CD4-positive, alpha-beta T cell (primary cell): ENCODE measurements at regions not wholly inside any gene's neighbourhood (a gene's known extent, or its start where the extent isn't known, plus 50 kb on each side); places are given as distances from the start of the nearest gene placed in this dataset.

ENCODE experiments used
- ATAC-seq: fragments of 200-7000 bp; cut with Tn5 transposase; one replicate; pipeline ENCODE4 v1.10.0; 2022; ENCODE audit warnings: mild to moderate bottlenecking; ENCODE audit not compliant: poor library complexity
- CTCF ChIA-PET: fragments of 350-600 bp; sonication (Branson Sonifier 250); formaldehyde crosslinking; loops from one replicate; lab custom pipeline; 2021; ENCODE audit warnings: antibody characterized with exemption, inconsistent platforms; lab: Charles Lee
- POLR2A ChIA-PET: fragments of 350-600 bp; sonication (Branson Sonifier 250); formaldehyde crosslinking; loops from one replicate; lab custom pipeline; 2021; ENCODE audit warnings: antibody characterized with exemption, inconsistent platforms; lab: Charles Lee
- DNase-seq, 14 experiments: peaks; one replicate each; pipeline ENCODE4 v3.0.0-alpha.2; 2013 to 2020; ENCODE audit warnings: mixed read lengths in 2 of 14
- H3K27ac ChIP-seq, 2 donors: one replicate each; pipeline versions ENCODE4 v1.5.1 to v1.7.0; 2013; ENCODE audit warnings: low read length in 2 of 2, low read depth in 1 of 2, mild to moderate bottlenecking in 1 of 2
- H3K27me3 ChIP-seq, 2 experiments: 1 replicate in 1 of 2; 2 replicates in 1 of 2; pipeline versions ENCODE4 v1.6.1 to v1.7.0; 2013; ENCODE audit warnings: low read length in 2 of 2, control low read depth in 1 of 2, mild to moderate bottlenecking in 1 of 2, moderate library complexity in 1 of 2; ENCODE audit not compliant: insufficient read depth in 2 of 2, control insufficient read depth in 1 of 2
- H3K36me3 ChIP-seq: one replicate; pipeline ENCODE4 v1.6.1; 2013; ENCODE audit warnings: low read length, control low read depth; ENCODE audit not compliant: insufficient read depth
- H3K4me1 ChIP-seq: one replicate; pipeline ENCODE4 v1.6.1; 2013; ENCODE audit warnings: low read length, control low read depth; ENCODE audit not compliant: insufficient read depth
- H3K4me3 ChIP-seq: one replicate; pipeline ENCODE4 v1.5.1; 2013; ENCODE audit warnings: mild to moderate bottlenecking, low read length, moderate library complexity
- H3K9me3 ChIP-seq, 2 experiments: 1 replicate in 1 of 2; 2 replicates in 1 of 2; pipeline versions ENCODE4 v1.6.1 to v1.7.0; 2013; ENCODE audit warnings: low read length in 2 of 2, mild to moderate bottlenecking in 2 of 2, control low read depth in 1 of 2, moderate library complexity in 1 of 2; ENCODE audit not compliant: control insufficient read depth in 1 of 2, insufficient read depth in 1 of 2
- H3K27ac Mint-ChIP-seq: one replicate; pipeline ENCODE4 v1.8.0; 2020; ENCODE audit warnings: mixed read lengths
- H3K27me3 Mint-ChIP-seq: one replicate; pipeline ENCODE4 v1.8.0; 2021; ENCODE audit warnings: mixed read lengths
- H3K36me3 Mint-ChIP-seq: one replicate; pipeline ENCODE4 v1.8.0; 2021; ENCODE audit warnings: low read depth, mixed read lengths
- H3K4me1 Mint-ChIP-seq: one replicate; pipeline ENCODE4 v1.8.0; 2021; ENCODE audit warnings: low read depth, mixed read lengths
- H3K4me3 Mint-ChIP-seq: one replicate; pipeline ENCODE4 v1.8.0; 2020; ENCODE audit warnings: mild to moderate bottlenecking, mixed read lengths
- H3K9me3 Mint-ChIP-seq: one replicate; pipeline ENCODE4 v1.8.0; 2020; ENCODE audit warnings: mixed read lengths
- intact Hi-C, 2 experiments: fragments of 100-400 bp; cut with DNase I in 1 of 2; cut with micrococcal nuclease in 1 of 2; formaldehyde crosslinking; loops; one replicate each; pipeline versions ENCODE4 v1.15.1 to v1.9.0; 2023 to 2025; cut with DNase I, micrococcal nuclease
- TF ChIP-seq, protein P1 (sequence below): fragments of 200-600 bp; IDR thresholded peaks from one replicate; pipeline ENCODE4 v1.8.0; 2022; ENCODE audit warnings: antibody characterized with exemption, mild to moderate bottlenecking

DNA sequence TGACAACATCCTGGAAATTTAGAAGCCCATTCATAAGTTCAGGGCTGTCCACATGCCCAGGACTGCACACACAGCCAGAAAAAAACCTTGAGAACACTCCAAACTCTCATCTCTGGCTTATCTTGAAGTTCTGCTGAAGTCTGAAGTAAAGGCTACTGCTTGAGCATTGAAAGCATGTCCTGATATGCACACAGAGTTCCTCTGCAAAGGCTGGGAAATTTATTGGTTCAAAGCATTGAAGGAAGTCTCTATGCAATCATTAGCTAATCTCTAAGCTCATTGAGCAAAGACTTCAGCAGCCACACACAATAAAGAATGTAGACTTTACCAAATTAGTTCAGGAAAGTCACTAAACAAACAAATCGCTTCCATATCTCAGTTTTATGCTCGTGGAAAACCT lies 162.0 kb upstream of the STT3B start:
- ChIA-PET POLR2A (no interaction called here), CTCF (no interaction called here)
- H3K27me3 ChIP-seq: no peaks in the 10 kb centered on the region
- TF ChIP-seq, protein P1, sequence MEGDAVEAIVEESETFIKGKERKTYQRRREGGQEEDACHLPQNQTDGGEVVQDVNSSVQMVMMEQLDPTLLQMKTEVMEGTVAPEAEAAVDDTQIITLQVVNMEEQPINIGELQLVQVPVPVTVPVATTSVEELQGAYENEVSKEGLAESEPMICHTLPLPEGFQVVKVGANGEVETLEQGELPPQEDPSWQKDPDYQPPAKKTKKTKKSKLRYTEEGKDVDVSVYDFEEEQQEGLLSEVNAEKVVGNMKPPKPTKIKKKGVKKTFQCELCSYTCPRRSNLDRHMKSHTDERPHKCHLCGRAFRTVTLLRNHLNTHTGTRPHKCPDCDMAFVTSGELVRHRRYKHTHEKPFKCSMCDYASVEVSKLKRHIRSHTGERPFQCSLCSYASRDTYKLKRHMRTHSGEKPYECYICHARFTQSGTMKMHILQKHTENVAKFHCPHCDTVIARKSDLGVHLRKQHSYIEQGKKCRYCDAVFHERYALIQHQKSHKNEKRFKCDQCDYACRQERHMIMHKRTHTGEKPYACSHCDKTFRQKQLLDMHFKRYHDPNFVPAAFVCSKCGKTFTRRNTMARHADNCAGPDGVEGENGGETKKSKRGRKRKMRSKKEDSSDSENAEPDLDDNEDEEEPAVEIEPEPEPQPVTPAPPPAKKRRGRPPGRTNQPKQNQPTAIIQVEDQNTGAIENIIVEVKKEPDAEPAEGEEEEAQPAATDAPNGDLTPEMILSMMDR: no peak
- no peaks in the 10 kb centered on the region for H3K4me1 Mint-ChIP-seq
- H3K36me3 Mint-ChIP-seq: no peaks in the 10 kb centered on the region
- DNase-seq (no peak), ATAC-seq (no peak)
- no peaks in the 10 kb centered on the region for H3K27me3 Mint-ChIP-seq
- no peak overlapping the region for H3K4me3 Mint-ChIP-seq
- no peak overlapping the region for H3K4me3 ChIP-seq
- no peaks in the 10 kb centered on the region for H3K9me3 ChIP-seq
- H3K36me3 ChIP-seq: no peaks in the 10 kb centered on the region
- H3K27ac ChIP-seq: no peak overlapping the region
- H3K9me3 Mint-ChIP-seq: no peaks in the 10 kb centered on the region
- H3K4me1 ChIP-seq: no peaks in the 10 kb centered on the region
- no peak overlapping the region for H3K27ac Mint-ChIP-seq
- intact Hi-C loops: no loop called here

DNA sequence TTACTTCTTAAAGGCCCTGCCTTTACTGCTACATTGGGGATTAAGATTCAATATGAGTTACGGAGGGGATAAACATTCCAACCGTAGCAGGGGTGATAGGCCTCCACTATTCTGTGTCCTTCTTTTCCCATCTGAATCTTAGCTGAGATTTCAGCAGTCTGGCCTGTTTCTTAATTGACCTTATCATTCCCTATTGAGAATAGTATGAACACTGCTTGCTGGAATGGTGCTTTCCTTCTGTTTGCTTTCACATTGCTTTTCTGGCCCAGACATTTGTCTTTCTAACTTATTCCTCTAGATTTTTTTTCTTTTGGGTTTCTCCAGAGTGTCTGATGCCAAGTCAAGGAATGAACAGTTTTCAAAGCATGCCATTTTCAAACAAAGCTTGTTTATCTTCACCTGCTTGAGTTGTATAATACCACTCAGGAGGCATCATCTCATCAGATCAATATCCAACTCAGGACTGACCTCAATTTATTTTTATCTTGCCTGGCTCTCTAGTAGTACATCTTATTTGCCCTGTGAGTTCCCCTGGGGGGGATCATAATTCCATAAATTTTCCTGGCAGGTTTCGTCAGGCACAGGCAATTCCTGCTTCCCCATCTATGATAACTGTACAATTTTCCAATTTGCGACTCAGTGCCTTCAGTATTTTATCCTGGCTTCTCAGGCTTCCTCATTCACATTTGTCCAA lies 161.1 kb upstream of the STT3B start:
- Mint-ChIP-seq H3K27ac (no peak overlapping the region), H3K4me1 (peaks cover 8% of the 10 kb centered on the region), H3K9me3 (no peaks in the 10 kb centered on the region), H3K4me3 (no peak overlapping the region), H3K27me3 (no peaks in the 10 kb centered on the region), H3K36me3 (no peaks in the 10 kb centered on the region)
- Histone ChIP-seq H3K4me1 (no peaks in the 10 kb centered on the region), H3K27ac (no peak overlapping the region), H3K9me3 (no peaks in the 10 kb centered on the region), H3K36me3 (no peaks in the 10 kb centered on the region), H3K4me3 (no peak overlapping the region), H3K27me3 (no peaks in the 10 kb centered on the region)
- intact Hi-C loops: no loop called here
- TF ChIP-seq, protein P1: no peak
- CTCF ChIA-PET: no interaction called here
- POLR2A ChIA-PET: no interaction called here
- no peak for DNase-seq
- no peak for ATAC-seq

DNA sequence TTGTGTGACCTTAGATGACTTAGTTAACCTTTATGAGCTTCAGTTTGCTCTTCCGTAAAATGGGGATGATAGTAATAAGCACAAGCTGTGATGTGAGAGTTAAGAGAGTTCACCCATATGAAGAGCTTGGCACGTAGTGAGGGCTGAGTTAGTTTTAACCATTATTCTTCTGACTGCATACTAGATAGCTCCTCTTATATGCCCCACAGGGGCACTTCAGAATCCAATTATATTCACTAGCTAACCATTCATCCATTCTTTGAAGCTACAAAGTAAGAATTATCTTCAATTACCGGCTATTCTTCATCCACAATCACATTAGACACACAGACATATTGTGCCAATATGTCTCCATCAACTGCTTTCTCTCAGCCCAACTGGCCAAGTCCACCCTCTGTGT lies 159.0 kb upstream of the STT3B start:
- POLR2A ChIA-PET: no interaction called here

More for the DNA sequence above, 159.0 kb upstream of the STT3B start:
- Mint-ChIP-seq H3K27ac (no peak overlapping the region), H3K4me1 (peaks cover 18% of the 10 kb centered on the region), H3K27me3 (no peaks in the 10 kb centered on the region), H3K9me3 (no peaks in the 10 kb centered on the region), H3K4me3 (no peak overlapping the region), H3K36me3 (no peaks in the 10 kb centered on the region)
- no peak for ATAC-seq
- no peak for DNase-seq
- CTCF ChIA-PET: interaction anchor here (1.8 kb wide), 1 partner anchor 11 kb away, joined by 5 read pairs; no protein-coding TSS in a partner anchor
- no peaks in the 10 kb centered on the region for H3K4me1 ChIP-seq
- H3K4me3 ChIP-seq: no peak overlapping the region
- no peaks in the 10 kb centered on the region for H3K27me3 ChIP-seq
- TF ChIP-seq, protein P1: no peak
- H3K27ac ChIP-seq: no peak overlapping the region
- no peaks in the 10 kb centered on the region for H3K36me3 ChIP-seq
- no peaks in the 10 kb centered on the region for H3K9me3 ChIP-seq
- intact Hi-C loops: no loop called here
